ENCODE measurements at regions not wholly inside any gene's neighbourhood (a gene's known extent, or its start where the extent isn't known, plus 50 kb on each side); places are given as distances from the start of the nearest gene placed in this dataset.

DNA sequence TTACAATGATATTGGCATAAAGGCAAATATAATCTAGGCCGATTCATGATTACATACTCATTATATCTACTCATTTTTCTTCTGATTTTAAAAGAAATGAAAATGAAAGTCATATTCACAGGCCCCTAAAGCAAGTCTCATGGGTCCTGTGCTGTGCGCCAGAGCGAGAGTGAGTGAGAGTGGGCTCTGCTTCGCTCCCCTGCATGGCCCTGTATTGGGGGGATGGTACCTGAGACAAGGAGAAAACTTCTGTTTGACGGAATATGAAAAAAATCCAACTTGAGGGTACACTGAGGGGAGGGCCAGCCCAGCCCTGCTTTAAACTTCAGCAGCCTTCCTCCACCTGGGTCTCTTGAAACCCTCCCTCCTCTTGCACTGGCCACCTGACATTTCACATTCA is 81.4 kb upstream of the RGPD5 start:
- TF ChIP-seq, protein P1, sequence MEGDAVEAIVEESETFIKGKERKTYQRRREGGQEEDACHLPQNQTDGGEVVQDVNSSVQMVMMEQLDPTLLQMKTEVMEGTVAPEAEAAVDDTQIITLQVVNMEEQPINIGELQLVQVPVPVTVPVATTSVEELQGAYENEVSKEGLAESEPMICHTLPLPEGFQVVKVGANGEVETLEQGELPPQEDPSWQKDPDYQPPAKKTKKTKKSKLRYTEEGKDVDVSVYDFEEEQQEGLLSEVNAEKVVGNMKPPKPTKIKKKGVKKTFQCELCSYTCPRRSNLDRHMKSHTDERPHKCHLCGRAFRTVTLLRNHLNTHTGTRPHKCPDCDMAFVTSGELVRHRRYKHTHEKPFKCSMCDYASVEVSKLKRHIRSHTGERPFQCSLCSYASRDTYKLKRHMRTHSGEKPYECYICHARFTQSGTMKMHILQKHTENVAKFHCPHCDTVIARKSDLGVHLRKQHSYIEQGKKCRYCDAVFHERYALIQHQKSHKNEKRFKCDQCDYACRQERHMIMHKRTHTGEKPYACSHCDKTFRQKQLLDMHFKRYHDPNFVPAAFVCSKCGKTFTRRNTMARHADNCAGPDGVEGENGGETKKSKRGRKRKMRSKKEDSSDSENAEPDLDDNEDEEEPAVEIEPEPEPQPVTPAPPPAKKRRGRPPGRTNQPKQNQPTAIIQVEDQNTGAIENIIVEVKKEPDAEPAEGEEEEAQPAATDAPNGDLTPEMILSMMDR (conservative IDR thresholded peaks at IDR 0.05; ENCODE audit: low read depth, low read length) = no peak
- TF ChIP-seq EZH2phosphoT487 (IDR thresholded peaks at IDR 0.05; ENCODE audit: borderline replicate concordance, low read length) = no peak
